G401 (cell line): ENCODE measurements at regions not wholly inside any gene's neighbourhood (a gene's known extent, or its start where the extent isn't known, plus 50 kb on each side); places are given as distances from the start of the nearest gene placed in this dataset.
"Not testable (repeated sequence)": the region's sequence is repeated elsewhere in the genome, so short reads cannot be mapped to it uniquely, and the experiment has no call there.

Experiments
- DNase-seq: peaks from one replicate; pipeline ENCODE4 v3.0.0-alpha.2; 2015; ENCODE audit warnings: low spot score
- in situ Hi-C: cut with HindIII; loops from 2 replicates; pipeline ENCODE4 v1.10.0; 2016; ENCODE audit warnings: low sequenced_read_pairs, mixed read lengths

DNA sequence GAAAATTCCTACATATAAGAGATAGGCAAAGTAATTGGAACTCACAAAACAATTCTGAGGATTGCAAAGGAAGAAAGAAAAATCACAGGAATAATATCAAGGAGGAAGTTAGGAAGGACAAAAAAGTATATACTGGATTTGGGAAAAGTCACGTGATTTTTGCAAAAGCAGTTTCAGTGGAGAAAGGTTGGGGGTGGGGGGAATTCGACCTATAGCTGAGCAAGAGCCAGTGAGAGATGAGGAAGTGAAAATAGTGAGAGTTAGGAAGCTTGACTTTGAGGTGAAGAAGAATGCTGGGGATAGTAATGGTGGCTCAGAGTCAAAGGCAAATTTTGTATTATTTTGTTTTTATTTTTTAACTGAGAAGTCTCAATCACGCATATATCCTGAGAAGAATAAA is 438.0 kb upstream of the PMFBP1 start:
- in situ Hi-C loops = no loop called here
- DNase-seq = no peak

- DNase-seq = no peak
- in situ Hi-C loops = no loop called here
Observed at GRCh38 chr16:72609066-72609465, 437.1 kb upstream of the PMFBP1 start.

DNA sequence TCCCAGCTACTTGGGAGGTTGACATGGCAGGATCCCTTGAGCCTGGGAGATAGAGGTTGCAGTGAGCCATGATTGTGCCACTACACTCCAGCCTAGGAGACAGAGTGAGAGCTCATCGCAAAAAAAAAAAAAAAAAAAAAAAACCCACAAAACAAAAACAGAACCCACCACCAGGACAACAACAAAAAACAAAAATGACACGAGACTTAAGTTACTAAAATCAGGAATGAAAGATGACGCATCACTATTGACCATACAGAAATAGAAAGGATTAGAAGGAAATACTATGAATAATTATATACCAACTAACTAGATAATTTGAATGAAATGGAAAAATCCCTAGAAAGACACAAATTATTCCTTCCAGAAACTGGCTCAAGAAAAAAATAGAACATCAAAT is 432.4 kb upstream of the PMFBP1 start:
- in situ Hi-C loops = no loop called here
- DNase-seq = no peak

GRCh38 chr16:72602499-72602898 is 430.5 kb upstream of the PMFBP1 start:
- in situ Hi-C loops = no loop called here
- DNase-seq = no peak

- DNase-seq = no peak
- in situ Hi-C loops = no loop called here
Observed at GRCh38 chr16:72598696-72599095, 426.7 kb upstream of the PMFBP1 start.

DNA sequence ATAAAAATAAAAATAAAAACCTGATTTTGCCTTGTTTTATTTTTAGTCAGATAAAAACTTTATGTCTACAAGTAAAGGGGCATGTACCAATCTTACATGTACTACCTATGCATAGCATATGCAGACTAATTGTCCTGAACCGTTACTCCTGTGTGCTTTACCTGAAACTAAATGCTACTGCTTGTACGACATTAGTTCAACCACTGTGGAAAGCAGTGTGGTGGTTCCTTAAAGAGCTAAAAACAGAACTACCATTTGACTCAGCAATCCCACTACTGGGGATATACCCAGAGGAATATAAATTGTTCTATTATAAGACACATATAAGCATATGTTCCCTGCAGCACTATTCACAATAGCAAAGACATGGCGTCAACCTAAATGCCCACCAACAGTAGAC is 426.0 kb upstream of the PMFBP1 start:
- in situ Hi-C loops = no loop called here
- no peak for DNase-seq

DNA sequence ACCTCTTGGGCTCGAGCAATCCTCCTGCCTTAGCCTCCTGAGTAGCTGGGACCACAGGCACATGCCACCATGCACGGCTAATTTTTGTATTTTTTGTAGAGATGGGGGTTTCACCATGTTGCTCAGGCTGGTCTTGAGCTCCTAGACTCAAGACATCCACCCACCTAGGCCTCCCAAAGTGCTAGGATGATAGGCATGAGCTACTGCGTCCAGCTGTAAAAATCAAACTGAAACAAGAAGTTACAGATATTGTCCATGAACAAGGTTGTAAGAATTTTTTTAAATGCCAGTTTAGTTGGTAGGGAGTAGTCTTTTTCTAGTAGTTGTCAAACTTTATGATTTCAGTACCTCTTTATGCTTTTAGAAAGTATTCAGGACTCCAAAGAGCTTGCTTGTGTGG is 424.4 kb upstream of the PMFBP1 start:
- in situ Hi-C loops = no loop called here
- DNase-seq = no peak

- in situ Hi-C loops = no loop called here
- no peak for DNase-seq
Observed at GRCh38 chr16:72590151-72590937, 418.4 kb upstream of the PMFBP1 start.

DNA sequence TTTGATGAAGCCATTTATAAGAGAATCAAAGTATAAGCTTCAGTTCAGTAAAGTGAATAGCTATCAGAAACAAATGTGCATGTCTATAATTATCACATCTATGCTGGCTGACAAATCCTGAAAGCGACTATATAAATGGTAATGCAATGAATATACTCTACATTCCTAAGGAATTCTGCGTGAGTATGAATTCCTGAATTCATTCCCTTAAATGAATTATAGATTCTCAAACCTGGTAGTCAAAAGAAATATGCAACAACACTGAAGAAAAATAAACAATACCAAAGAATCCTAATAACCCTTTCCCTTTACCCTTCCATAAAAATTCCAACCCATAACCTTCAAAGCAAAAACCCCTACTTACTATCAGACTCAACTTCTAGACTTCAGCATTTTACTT is 416.6 kb upstream of the PMFBP1 start:
- no peak for DNase-seq
- in situ Hi-C loops = no loop called here

DNA sequence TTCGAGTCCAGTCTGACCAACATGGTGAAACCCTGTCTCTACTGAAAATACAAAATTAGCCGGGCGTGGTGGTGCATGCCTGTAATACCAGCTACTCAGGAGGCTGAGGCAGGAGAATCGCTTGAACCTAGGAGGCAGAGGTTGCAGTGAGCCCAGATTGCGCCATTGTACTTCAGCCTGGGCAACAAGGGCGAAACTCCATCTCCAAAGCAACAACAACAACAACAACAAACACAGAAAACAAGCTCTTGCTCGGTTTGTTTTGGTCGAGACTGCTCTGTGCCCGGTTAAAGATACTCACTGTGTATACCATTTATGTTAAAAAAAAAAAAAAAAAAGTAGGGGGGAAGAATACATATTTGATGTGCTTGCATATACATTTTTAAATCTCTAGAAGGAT is 406.1 kb upstream of the PMFBP1 start:
- in situ Hi-C loops, DNase-seq: not testable (repeated sequence)

DNA sequence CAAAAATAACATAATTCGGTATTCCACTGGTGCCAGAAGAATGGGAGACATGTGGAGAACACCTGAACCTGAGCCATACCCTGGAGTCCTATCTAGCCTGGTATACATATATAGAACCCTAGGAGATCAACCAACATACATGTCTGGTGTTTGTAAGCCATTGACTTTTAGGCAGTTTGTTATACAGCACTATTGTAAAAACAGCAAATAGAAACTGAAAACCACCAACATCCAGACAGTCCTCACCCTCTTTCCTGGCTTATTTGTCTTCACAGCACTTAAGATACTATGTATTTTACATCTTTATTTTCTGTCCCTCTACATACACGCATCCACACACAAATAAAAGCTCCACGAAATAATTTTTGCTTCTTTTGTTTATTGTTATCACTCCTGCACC is 404.2 kb upstream of the PMFBP1 start:
- no peak for DNase-seq
- in situ Hi-C loops = no loop called here

DNA sequence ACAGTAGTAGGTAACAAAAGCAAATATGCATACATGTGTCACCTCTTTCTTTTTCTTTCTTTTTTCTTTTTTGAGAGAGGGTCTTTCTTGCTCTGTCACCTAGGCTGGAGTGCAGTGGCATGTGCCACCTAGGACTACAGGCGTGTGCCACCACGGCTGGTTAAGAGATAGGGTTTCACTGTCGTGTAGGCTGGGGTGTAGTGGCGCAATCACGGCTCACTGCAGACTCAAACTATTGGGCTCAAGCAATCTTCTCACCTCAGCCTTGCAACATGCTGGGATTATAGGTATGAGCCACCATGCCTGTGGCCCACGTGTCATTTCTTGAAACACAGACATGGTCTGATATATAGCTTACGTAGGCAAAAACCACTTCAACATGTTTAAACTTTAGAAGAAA is 397.7 kb upstream of the PMFBP1 start:
- in situ Hi-C loops = no loop called here
- no peak for DNase-seq

DNA sequence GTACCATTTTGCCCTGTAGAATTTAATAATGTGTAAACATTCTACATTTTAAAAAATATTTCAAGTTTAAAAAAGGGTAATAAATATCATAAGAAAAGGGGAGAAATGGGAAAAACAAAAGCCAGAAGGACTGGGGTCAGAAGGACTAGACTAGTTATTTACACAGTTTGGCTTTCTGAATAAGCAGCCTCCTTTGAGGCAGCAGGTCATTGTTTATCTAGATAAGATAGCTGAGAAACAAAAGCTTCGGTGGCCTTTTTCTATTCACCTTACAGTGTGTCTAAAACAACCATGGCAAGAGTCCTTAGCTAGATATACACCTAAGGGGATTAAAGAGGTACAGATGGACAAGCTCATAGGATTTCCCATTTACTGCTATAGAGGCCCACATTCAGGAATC is 396.5 kb upstream of the PMFBP1 start:
- in situ Hi-C loops = no loop called here

GRCh38 chr16:72566174-72566573 is 394.2 kb upstream of the PMFBP1 start:
- no peak for DNase-seq
- in situ Hi-C loops = no loop called here

More for the DNA sequence above, 396.5 kb upstream of the PMFBP1 start:
- no peak for DNase-seq

DNA sequence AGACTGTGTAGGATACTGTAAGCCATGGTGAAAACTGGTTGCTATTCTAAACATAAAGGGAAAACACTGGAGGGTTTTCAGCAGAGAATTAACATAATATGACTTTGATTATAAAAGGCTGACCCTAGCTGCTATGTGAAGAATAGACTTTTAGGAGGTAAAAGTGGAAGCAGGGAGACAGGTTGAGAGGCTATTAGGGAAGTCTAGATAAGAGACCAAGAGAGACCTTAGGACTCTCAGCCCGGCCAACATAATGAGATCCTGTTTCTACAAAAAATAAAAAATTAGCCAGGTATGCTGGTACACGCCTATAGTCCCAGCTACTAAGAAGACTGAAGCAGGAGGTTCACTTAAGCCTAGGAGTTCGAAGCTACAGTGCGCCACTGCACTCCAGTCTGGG is 393.2 kb upstream of the PMFBP1 start:
- DNase-seq = no peak
- in situ Hi-C loops = no loop called here

DNA sequence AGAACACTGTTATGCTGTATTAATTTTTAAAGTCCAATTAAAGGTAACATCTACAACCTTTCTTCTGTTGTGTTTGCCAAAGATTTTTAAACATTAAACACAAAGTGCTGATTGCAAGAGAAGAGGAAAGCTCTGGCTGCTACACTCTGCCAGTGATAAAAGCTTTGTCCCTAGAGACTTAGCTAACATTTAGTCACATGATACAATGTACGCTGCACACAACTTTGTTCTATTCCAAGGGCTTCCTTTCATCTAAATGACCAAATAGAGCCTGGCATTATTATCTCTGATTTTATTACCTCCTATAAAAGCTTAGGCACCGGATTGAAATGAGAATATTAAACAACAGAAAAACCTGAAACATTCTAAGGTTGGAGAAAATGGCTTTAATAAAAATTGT is 388.7 kb upstream of the PMFBP1 start:
- in situ Hi-C loops = no loop called here
- no peak for DNase-seq

- DNase-seq = no peak
- in situ Hi-C loops = no loop called here
Observed at GRCh38 chr16:72558501-72558900, 386.5 kb upstream of the PMFBP1 start.

- in situ Hi-C loops = no loop called here
- DNase-seq = no peak
Observed at GRCh38 chr16:72554935-72555334, 383.0 kb upstream of the PMFBP1 start.

- no peak for DNase-seq
Observed at GRCh38 chr16:72552654-72553053, 380.7 kb upstream of the PMFBP1 start.

DNA sequence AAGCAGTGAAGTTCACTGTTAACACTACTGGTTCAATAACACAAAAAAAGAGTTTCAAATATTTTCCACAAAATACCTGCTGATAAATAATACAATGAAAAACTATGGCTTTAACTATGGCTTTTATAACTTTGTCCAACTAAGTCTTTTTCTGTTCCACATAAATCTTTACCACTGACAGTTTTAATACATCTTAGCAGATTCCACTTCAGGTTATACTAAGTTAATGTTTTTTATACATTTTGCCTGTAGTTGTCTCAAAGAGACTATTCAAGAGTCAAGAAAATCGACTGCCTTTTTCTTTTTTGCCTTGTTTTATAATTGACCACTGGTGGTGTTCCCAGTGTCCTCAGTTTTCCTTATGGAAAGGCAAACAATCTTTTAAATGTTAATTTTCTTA is 379.7 kb upstream of the PMFBP1 start:
- in situ Hi-C loops = no loop called here
- no peak for DNase-seq

More at GRCh38 chr16:72552654-72553053, 380.7 kb upstream of the PMFBP1 start:
- in situ Hi-C loops = no loop called here

- DNase-seq = no peak
- in situ Hi-C loops = no loop called here
Observed at GRCh38 chr16:72549878-72550277, 377.9 kb upstream of the PMFBP1 start.
